Panc1 (cell line): ENCODE measurements at regions not wholly inside any gene's neighbourhood (a gene's known extent, or its start where the extent isn't known, plus 50 kb on each side); places are given as distances from the start of the nearest gene placed in this dataset.

ENCODE experiments used
- ATAC-seq: fragments of 200-7000 bp; cut with Tn5 transposase; 2 replicates; pipeline ENCODE4 v1.9.1; 2020; ENCODE audit warnings: mild to moderate bottlenecking, moderate library complexity
- BruUV-seq: library from RNA; stranded (reverse); fragments of 400-500 nt; replicated peaks from 2 replicates; lab custom pipeline; 2021; lab: Mats Ljungman, UMichigan
- CTCF ChIA-PET: fragments of 300-600 bp; sonication (Branson Sonifier 250); formaldehyde crosslinking; loops from one replicate; lab custom pipeline; 2022; ENCODE audit warnings: antibody characterized with exemption; lab: Charles Lee
- POLR2A ChIA-PET: fragments of 300-600 bp; sonication (Branson Sonifier 250); formaldehyde crosslinking; loops from one replicate; lab custom pipeline; 2022; ENCODE audit warnings: antibody characterized with exemption; lab: Charles Lee
- DNase-seq: peaks from one replicate; pipeline ENCODE4 v3.0.0-alpha.2; 2010; ENCODE audit warnings: low read depth, low spot score
- H3K27ac ChIP-seq: 2 replicates; pipeline ENCODE4 v1.5.1; 2011; ENCODE audit warnings: mild to moderate bottlenecking, low read length, inconsistent platforms
- H3K27me3 ChIP-seq: fragments of 200-500 bp; sonication (Bioruptor generic); 2 replicates; pipeline ENCODE4 v1.6.0; 2014; ENCODE audit warnings: low read length, inconsistent platforms; ENCODE audit not compliant: control insufficient read depth, insufficient read depth
- H3K36me3 ChIP-seq: fragments of 200-500 bp; sonication (Bioruptor generic); 2 replicates; pipeline ENCODE4 v1.5.1; 2014; ENCODE audit warnings: inconsistent platforms, mild to moderate bottlenecking, low read length, moderate library complexity; ENCODE audit not compliant: control insufficient read depth, insufficient read depth
- H3K4me1 ChIP-seq: 2 replicates; pipeline ENCODE4 v1.5.1; 2011; ENCODE audit warnings: inconsistent platforms, mild to moderate bottlenecking, low read length, moderate library complexity; ENCODE audit not compliant: control insufficient read depth, insufficient read depth
- H3K4me3 ChIP-seq, 2 experiments: 2 replicates each; pipeline ENCODE4 v1.5.1; 2011 to 2012; ENCODE audit warnings: low read depth in 2 of 2, low read length in 2 of 2, mild to moderate bottlenecking in 2 of 2, inconsistent platforms in 1 of 2, moderate library complexity in 1 of 2
- H3K9me3 ChIP-seq: fragments of 200-500 bp; sonication (Bioruptor generic); 2 replicates; pipeline ENCODE4 v1.5.1; 2014; ENCODE audit warnings: low read depth, mild to moderate bottlenecking, inconsistent platforms, low read length, moderate library complexity; ENCODE audit not compliant: control insufficient read depth, insufficient read depth
- CTCF ChIP-seq: fragments of 450-650 bp; IDR thresholded peaks from 2 replicates; pipeline ENCODE4 v1.5.1; 2017; ENCODE audit warnings: mild to moderate bottlenecking
- POLR2AphosphoS5 ChIP-seq: IDR thresholded peaks from 2 replicates; pipeline ENCODE4 v1.6.1; 2012; ENCODE audit warnings: mild to moderate bottlenecking, low read depth, low read length, moderate library complexity
- REST ChIP-seq, 2 experiments: IDR thresholded peaks; 2 replicates each; pipeline ENCODE4 v1.6.1; 2011 to 2012; ENCODE audit warnings: low read depth in 2 of 2, control low read depth in 1 of 2, low read length in 1 of 2, mild to moderate bottlenecking in 1 of 2, moderate library complexity in 1 of 2; ENCODE audit not compliant: insufficient read depth in 1 of 2
- SIN3A ChIP-seq: IDR thresholded peaks from 2 replicates; pipeline ENCODE4 v1.6.1; 2012; ENCODE audit warnings: low read depth, mild to moderate bottlenecking, low read length, moderate library complexity, borderline replicate concordance; ENCODE audit not compliant: insufficient read depth
- TCF7L2 ChIP-seq: IDR thresholded peaks from 2 replicates; pipeline ENCODE4 v1.6.1; 2011; ENCODE audit warnings: mild to moderate bottlenecking, low read depth, low read length, inconsistent platforms
- in situ Hi-C: cut with HindIII; loops from 2 replicates; pipeline ENCODE4 v1.10.0; 2016; ENCODE audit warnings: low sequenced_read_pairs, low pct_unique_long_range_greater_than_20kb
- intact Hi-C: fragments of 100-400 bp; cut with micrococcal nuclease; formaldehyde crosslinking; loops from one replicate; pipeline ENCODE4 v1.10.0; 2022; ENCODE audit not compliant: unreplicated experiment

- TF ChIP-seq CTCF: no peak
- no peak for TF ChIP-seq POLR2AphosphoS5
- ChIA-PET POLR2A (no interaction called here), CTCF (no interaction called here)
- Histone ChIP-seq H3K36me3 (no peaks in the 10 kb centered on the region), H3K9me3 (no peaks in the 10 kb centered on the region), H3K4me3 (no peak overlapping the region), H3K27me3 (peaks cover 2% of the 10 kb centered on the region; the same call in 1 of the 2 replicates), H3K27ac (no peak overlapping the region), H3K4me1 (peaks cover 4% of the 10 kb centered on the region; the same call in 1 of the 2 replicates)
- in situ Hi-C loops: no loop called here
- intact Hi-C loops: no loop called here
- BruUV-seq: no TSS peak
- ATAC-seq: no peak
- DNase-seq: no peak
Observed at GRCh38 chr2:88345842-88346241, 106.7 kb downstream of the FOXI3 start.

- ATAC-seq (no peak), DNase-seq (no peak)
- Histone ChIP-seq H3K4me3 (no peak overlapping the region), H3K27me3 (no peaks in the 10 kb centered on the region), H3K27ac (no peak overlapping the region), H3K9me3 (no peaks in the 10 kb centered on the region), H3K4me1 (no peaks in the 10 kb centered on the region), H3K36me3 (no peaks in the 10 kb centered on the region)
- TF ChIP-seq CTCF (no peak), SIN3A (no peak), TCF7L2 (no peak), POLR2AphosphoS5 (no peak), REST (IDR thresholded peaks at IDR 0.05; ENCODE audit: insufficient read depth in 1 of 2, low read depth in 2 of 2, low read length in 1 of 2) (no peak)
- POLR2A ChIA-PET: no interaction called here
- in situ Hi-C loops (no loop called here), intact Hi-C loops (no loop called here)
- CTCF ChIA-PET: no interaction called here
- no TSS peak for BruUV-seq
Observed at GRCh38 chr2:88342749-88343148, 109.7 kb downstream of the FOXI3 start.
